G401 (cell line): ENCODE measurements at regions not wholly inside any gene's neighbourhood (a gene's known extent, or its start where the extent isn't known, plus 50 kb on each side); places are given as distances from the start of the nearest gene placed in this dataset.

Source experiments
- DNase-seq: peaks from one replicate; pipeline ENCODE4 v3.0.0-alpha.2; 2015; ENCODE audit warnings: low spot score
- in situ Hi-C: cut with HindIII; loops from 2 replicates; pipeline ENCODE4 v1.10.0; 2016; ENCODE audit warnings: low sequenced_read_pairs, mixed read lengths

- no peak for DNase-seq
- in situ Hi-C loops: no loop called here
These were observed 57.7 kb upstream of the GADD45A start for GRCh38 chr1:67627336-67627735.

DNA sequence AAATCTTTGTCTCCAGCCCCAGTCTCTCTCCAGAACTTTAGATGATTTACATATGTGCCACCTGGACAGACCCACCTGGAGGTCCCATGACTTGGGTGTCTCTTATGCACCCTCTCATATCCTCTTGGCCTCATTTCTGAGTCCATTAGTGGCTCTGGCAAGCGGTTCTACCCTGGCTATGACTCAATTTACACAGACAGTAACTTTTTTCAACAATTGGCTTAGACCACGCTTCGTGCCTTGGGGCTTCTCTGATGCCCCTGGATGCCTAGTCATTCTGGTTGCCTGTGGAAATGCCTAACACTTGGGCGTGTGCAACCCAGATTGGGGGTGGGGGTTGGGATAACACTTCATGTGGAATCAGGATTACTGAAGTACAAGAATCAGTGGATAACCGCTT is 57.1 kb upstream of the GADD45A start:
- in situ Hi-C loops: no loop called here
- no peak for DNase-seq

DNA sequence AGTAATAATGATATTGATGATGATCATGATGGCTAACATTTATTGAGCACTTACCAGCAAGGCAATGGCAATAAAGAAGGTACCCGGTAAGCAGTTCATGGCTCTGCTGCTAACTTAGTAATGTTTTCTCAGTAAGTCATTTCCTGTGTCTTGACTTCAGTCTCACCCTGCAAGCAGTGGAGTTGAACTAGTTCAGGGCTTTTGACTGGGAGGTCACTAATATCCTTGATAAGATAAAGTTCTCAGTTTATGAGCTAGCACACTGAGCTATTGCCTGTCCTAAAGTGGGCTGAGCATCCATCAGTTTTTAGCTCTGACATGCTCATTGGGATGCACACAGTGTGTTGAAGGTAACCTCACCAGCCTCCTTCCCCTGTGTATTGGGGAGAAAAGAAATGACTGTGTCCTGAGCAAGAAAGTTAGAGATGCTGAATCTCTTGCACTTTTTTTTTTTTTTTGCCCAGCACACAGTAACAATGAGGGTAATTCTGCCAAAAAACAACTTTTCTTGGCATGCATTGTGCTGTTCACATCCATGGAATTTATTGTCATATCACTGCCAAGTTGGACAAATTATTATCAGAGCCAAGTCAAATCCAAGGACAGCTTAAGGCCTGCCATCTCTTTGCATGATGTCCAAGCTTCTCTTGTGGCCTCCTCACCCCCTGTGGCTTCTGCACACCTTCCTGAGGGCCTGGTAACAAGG is 55.5 kb upstream of the GADD45A start:
- DNase-seq: no peak
- in situ Hi-C loops: no loop called here

DNA sequence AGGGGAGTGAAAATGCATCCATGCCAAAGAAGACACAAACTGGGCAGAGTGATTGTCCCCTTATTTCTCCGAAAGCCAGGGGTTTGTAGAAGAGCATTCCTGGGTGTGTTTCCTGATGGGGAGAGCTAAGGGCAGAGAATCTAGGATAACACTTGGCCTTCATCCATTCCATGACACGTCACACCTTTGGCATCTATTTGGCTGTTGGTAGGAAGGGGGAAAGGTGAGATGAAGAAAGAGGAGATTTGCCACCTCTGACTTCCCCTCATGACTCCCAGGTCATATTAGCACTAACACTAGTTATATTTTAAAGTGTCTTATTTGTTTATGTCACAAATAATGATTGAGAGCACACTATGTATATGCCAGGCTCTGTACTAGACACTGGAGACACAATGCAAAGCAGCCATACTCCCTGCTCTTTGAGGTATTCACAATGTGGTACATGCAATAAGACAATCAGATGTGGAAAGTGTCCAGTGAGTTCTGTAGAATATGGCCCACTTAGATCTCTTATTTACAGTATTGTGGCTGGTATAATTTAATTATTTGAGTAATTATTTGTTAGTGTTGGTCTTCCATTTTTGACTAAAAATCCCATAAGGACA is 54.5 kb upstream of the GADD45A start:
- in situ Hi-C loops: no loop called here
- no peak for DNase-seq

DNA sequence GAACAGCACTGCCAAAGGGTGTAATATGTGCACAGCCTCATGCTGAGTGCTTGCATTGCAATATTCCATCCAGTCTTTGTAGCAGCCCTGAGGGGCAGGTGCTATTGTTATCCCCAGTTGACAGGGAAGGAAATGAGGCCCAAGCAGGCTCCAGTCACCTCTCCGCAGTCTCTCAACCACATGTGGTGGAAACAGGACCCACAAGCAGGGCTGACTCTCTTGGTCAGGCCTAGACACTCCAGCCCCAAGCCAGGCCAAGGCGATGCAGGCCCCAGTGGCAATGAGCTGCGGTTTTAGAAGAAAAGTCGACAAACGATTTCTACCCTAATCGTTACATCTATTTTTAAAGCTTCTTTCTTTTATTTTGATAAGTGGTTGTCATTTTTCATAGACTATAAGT is 52.6 kb upstream of the GADD45A start:
- no peak for DNase-seq
- in situ Hi-C loops: no loop called here

- in situ Hi-C loops: no loop called here
- no peak for DNase-seq
These were observed 52.0 kb upstream of the GADD45A start for GRCh38 chr1:67632811-67633655.

GRCh38 chr1:67634396-67634935 is 50.5 kb upstream of the GADD45A start:
- DNase-seq: no peak
- in situ Hi-C loops: no loop called here

- no peak for DNase-seq
- in situ Hi-C loops: no loop called here
These were observed 49.8 kb upstream of the GADD45A start for GRCh38 chr1:67635055-67635809.
